Adipocyte (in vitro differentiated cells): ENCODE measurements at regions not wholly inside any gene's neighbourhood (a gene's known extent, or its start where the extent isn't known, plus 50 kb on each side); places are given as distances from the start of the nearest gene placed in this dataset.

Experiments
- DNase-seq: peaks from one replicate; pipeline ENCODE4 v3.0.0-alpha.2; 2015; ENCODE audit warnings: low read depth
- H3K27me3 ChIP-seq: replicated peaks from 2 replicates; pipeline ENCODE4 v1.7.0; 2013; ENCODE audit warnings: mild to moderate bottlenecking, low read length, moderate library complexity; ENCODE audit not compliant: control insufficient read depth, insufficient read depth
- H3K36me3 ChIP-seq: 2 replicates; pipeline ENCODE4 v1.7.0; 2013; ENCODE audit warnings: low read length, mild to moderate bottlenecking, moderate library complexity; ENCODE audit not compliant: control insufficient read depth, insufficient read depth, severe bottlenecking
- H3K4me1 ChIP-seq: 2 replicates; pipeline ENCODE4 v1.7.0; 2013; ENCODE audit warnings: mild to moderate bottlenecking, low read length, moderate library complexity; ENCODE audit not compliant: control insufficient read depth, insufficient read depth
- H3K4me3 ChIP-seq: 2 replicates; pipeline ENCODE4 v1.7.0; 2013; ENCODE audit warnings: mild to moderate bottlenecking, low read length, moderate library complexity
- H3K9ac ChIP-seq: 2 replicates; pipeline ENCODE4 v1.7.0; 2013; ENCODE audit warnings: mild to moderate bottlenecking, low read length, moderate library complexity
- H3K9me3 ChIP-seq: 2 replicates; pipeline ENCODE4 v1.7.0; 2013; ENCODE audit warnings: mild to moderate bottlenecking, low read length, moderate library complexity; ENCODE audit not compliant: control insufficient read depth

DNA sequence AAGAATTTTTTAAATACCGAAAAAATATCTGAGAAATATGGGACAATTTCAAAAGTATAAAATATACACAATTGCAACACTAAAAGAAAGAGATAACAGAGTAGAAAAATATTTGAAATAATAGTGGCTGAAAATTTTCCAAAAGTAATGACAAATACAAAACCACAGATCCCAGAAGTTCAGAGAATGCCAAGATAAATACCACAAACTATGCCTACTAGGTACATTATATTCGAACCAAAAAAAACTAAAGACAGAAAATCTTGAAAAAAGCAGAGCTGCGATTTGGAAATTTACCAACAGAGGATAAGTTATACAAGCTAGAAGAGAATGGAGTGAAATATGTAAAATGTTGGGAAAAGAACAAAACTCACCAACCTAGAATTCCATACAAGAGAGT lies 191.3 kb upstream of the ELAC2 start:
- Histone ChIP-seq H3K4me3 (no peak overlapping the region), H3K9ac (no peak overlapping the region), H3K4me1 (no peaks in the 10 kb centered on the region), H3K27me3 (peaks cover 14% of the 10 kb centered on the region), H3K9me3 (peaks cover 4% of the 10 kb centered on the region), H3K36me3 (no peaks in the 10 kb centered on the region)
- DNase-seq = peak; percentile 2

DNA sequence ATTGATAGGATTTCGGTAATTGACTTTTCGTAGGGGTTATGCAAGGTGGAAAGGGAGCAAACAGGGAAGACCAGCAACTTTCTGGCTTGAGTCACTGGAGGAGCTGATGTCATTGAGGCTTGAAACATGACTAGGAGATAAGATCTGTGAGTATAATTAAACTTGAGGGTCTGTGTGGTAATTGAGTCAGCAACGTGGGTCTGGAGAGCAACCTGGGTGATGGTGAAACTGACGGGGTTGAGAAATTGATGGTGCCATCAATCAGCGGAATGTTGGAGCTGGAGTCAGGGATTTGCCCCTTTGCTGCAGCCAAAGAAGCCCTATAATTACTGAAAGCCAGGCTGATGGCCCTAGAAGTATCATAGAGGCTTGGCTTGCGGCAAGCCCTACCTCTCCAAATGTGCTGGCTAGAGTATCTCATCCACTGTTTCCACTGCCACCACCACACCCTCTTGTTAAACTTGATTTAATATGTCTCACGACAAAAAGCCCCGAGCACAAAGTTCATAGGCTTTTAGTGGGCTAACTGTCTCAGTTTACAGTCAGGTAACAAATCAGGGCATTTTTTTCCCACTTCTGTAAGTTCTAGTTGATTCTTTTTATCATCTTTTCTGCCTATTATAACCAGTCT lies 186.9 kb upstream of the ELAC2 start:
- H3K27me3 ChIP-seq = peaks cover 22% of the 10 kb centered on the region
- H3K4me3 ChIP-seq = no peak overlapping the region
- H3K36me3 ChIP-seq = no peaks in the 10 kb centered on the region
- H3K9ac ChIP-seq = no peak overlapping the region
- no peak for DNase-seq
- no peaks in the 10 kb centered on the region for H3K4me1 ChIP-seq
- peaks cover 9% of the 10 kb centered on the region for H3K9me3 ChIP-seq

DNA sequence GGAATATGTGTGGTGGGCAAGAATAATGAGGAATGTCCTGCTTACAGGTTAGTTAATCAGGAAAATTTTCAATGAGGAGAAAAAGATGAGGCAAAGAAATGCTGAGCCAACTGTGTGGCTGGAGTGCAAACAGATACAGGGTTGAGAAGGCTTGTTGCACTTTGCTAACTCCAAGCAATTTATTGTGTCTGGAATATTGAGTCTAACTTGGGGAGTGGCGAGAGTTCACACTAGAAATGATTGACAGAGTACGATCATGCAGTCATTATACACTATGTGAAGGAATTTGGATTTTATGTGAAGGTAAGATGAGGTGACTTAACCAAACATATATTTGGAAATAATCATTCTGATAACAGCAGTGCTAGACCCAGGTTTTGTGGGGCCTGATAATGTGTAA lies 185.0 kb upstream of the ELAC2 start:
- H3K9ac ChIP-seq = no peak overlapping the region
- no peak overlapping the region for H3K4me3 ChIP-seq
- H3K4me1 ChIP-seq = no peaks in the 10 kb centered on the region
- H3K36me3 ChIP-seq = no peaks in the 10 kb centered on the region
- peaks cover 15% of the 10 kb centered on the region for H3K9me3 ChIP-seq
- H3K27me3 ChIP-seq = peaks cover 26% of the 10 kb centered on the region
- DNase-seq = no peak

DNA sequence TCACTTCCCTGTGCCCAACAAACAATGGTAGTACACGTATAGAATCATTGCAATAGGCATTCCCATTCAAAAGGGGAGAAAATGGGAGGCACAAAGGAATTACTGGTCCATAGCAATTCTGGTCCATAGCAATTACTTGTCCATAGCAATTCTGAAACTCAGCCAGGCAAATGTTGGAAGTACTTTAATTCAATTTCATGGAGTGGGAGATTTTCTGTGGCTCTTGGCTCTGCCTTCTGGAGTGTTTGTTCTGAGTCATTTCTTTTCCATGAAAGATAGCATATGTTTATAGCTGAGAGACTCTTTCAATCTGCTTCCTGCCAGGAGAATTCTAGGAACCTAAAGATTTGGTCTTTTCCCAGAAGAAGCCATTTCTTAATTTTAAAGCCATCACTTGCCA lies 182.8 kb upstream of the ELAC2 start:
- Histone ChIP-seq H3K9ac (no peak overlapping the region), H3K36me3 (no peaks in the 10 kb centered on the region), H3K4me1 (no peaks in the 10 kb centered on the region), H3K27me3 (peaks cover 22% of the 10 kb centered on the region), H3K4me3 (no peak overlapping the region), H3K9me3 (peaks cover 15% of the 10 kb centered on the region)
- DNase-seq = no peak

DNA sequence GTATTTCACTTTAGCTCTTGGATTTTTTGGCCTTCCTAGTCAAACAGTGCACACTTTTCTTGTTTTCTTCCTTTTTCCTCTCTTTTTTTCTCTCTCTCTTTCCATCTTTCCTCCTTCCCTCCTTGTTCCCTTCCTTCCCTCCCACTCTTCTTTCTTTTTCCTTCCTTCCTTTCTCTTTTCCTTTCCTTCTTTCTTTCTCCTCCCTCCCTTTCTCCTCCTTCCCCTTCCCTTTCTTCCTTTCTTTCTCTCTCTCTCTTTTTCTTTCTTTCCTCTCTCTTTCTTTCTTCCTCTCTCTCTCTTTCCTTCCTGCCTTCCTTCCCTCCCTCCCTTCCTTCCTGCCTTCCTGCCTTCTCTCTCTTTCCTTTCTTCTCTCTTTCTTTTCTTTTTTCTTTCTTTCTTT lies 181.6 kb upstream of the ELAC2 start:
- Histone ChIP-seq H3K4me1 (no peaks in the 10 kb centered on the region), H3K9me3 (peaks cover 18% of the 10 kb centered on the region), H3K27me3 (peaks cover 25% of the 10 kb centered on the region), H3K4me3 (no peak overlapping the region), H3K9ac (no peak overlapping the region), H3K36me3 (no peaks in the 10 kb centered on the region)
- DNase-seq = no peak

DNA sequence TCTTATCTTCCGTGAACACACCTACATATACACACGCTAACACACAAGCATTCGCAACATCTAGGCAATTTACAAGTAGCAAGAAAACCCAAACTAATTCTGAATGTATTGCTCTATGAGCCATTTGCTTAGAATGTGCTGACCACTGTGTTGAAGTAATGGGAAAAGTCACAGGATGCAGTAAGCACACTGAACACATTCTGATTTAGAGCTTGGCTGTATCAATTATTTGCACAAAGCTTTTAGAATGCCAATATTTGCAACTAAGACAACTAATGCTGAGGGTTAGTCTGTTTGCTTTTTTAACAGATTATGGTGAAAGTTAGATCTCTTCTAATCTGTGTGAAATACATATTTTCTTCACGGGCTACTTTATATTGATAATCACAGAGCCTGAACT lies 179.8 kb upstream of the ELAC2 start:
- Histone ChIP-seq H3K36me3 (no peaks in the 10 kb centered on the region), H3K9ac (no peak overlapping the region), H3K9me3 (peaks cover 18% of the 10 kb centered on the region), H3K4me1 (no peaks in the 10 kb centered on the region), H3K4me3 (no peak overlapping the region), H3K27me3 (peaks cover 31% of the 10 kb centered on the region)
- DNase-seq = no peak

DNA sequence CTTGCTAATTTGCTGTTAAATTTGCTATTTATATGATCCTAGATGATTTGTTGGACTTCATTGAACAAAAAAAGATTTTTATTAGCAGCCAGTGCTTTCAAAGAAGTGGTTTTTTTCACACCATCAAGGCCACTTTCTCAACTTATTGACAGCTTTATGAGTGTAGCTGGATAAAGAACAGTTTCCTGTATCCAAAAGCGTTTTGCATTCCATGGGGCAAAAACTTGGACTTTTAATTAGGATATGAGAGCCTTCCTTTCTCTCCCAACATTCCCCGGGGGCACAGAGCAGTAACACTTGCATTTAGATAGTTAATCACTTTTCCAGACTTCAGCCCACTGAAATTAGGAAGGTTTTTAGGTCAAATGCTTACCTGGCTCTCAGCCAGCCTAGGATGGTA lies 177.1 kb upstream of the ELAC2 start:
- Histone ChIP-seq H3K9ac (no peak overlapping the region), H3K9me3 (peaks cover 13% of the 10 kb centered on the region), H3K27me3 (peaks cover 31% of the 10 kb centered on the region), H3K36me3 (no peaks in the 10 kb centered on the region), H3K4me3 (no peak overlapping the region), H3K4me1 (no peaks in the 10 kb centered on the region)
- no peak for DNase-seq

DNA sequence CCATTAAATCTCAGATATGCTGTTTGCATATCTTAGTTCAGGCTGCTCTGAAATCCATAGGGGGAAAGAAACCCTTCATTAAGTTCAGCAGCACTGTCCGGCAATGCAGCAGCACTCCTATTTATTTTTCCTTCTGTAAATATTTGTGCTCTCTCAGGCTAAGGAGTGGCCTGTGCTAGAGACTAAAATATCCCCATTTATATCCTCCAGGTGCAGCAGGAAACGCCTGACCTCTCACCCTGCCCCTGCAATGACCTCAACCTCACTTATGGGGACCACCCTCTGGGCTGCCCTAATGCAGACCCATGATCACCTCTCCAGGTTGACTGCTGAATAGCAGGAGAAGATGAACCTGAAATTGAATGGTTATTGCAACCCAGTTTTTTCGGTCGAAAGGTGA lies 165.0 kb upstream of the ELAC2 start:
- DNase-seq = no peak
- H3K4me3 ChIP-seq = no peak overlapping the region
- no peaks in the 10 kb centered on the region for H3K4me1 ChIP-seq

DNA sequence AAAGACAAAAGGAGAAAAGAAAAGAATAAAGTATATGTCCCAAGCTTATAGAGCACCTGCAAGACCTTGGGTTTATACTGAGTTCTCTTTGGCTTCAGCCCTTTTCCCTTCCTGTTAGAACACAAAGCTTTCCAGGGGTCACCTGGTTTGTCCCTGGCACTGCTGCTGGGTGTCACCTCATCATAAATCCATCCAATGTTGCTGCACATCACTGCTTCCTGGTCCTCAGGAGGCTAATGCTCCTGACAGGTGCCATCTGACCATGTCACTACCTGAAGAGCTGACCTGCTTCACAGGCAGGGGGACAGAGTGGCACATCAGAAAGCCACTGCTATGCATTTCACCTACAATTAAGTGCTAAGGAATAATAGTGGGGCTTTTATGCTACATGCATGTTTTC lies 164.6 kb upstream of the ELAC2 start:
- no peaks in the 10 kb centered on the region for H3K36me3 ChIP-seq
- no peaks in the 10 kb centered on the region for H3K9me3 ChIP-seq
- no peak for DNase-seq
- H3K4me1 ChIP-seq = no peaks in the 10 kb centered on the region
- H3K9ac ChIP-seq = no peak overlapping the region
- H3K27me3 ChIP-seq = no peaks in the 10 kb centered on the region
- no peak overlapping the region for H3K4me3 ChIP-seq

More for the DNA sequence above, 165.0 kb upstream of the ELAC2 start:
- no peak overlapping the region for H3K9ac ChIP-seq
- no peaks in the 10 kb centered on the region for H3K9me3 ChIP-seq
- H3K36me3 ChIP-seq = no peaks in the 10 kb centered on the region
- H3K27me3 ChIP-seq = no peaks in the 10 kb centered on the region

DNA sequence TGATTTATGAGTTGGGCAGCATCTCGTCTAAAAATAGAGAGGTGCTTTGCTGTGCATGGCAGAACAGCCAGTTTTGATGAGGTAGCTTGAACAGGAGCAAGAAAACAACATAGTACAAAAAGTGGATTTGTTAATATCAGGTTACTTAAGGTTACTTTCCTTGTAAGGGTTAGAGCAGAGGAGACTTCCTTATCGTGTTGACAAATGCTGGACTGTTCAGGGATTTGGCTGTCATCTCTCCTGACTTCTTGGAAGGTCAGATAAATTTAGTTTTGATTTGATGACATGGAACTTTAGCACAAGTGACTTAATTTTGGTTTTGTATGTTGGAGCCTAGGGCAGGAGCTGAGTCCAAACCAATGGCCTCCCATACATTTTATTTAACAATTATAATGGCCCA lies 163.9 kb upstream of the ELAC2 start:
- H3K4me1 ChIP-seq = no peaks in the 10 kb centered on the region
- H3K27me3 ChIP-seq = no peaks in the 10 kb centered on the region
- H3K36me3 ChIP-seq = no peaks in the 10 kb centered on the region
- no peak overlapping the region for H3K9ac ChIP-seq
- DNase-seq = no peak
- no peak overlapping the region for H3K4me3 ChIP-seq
- H3K9me3 ChIP-seq = no peaks in the 10 kb centered on the region

DNA sequence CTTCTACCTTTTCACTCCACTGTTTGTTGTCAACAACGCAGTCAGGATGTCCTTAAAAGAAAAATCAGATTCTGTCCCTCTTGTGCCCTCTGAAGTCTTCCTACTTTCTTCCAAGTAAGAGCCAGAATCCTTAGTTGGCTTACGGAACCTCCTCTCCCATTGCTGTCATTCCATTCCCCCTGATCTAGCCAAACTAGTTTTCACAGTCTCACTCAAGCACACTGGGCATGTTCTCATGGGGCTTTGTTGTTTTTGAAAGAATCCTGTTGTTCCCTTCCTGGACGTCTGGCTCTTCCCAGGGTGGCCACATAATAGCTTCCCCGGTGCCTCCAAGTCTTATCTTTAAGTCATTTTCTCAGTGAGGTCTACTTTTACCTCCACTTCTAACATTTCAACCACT lies 158.6 kb upstream of the ELAC2 start:
- Histone ChIP-seq H3K27me3 (no peaks in the 10 kb centered on the region), H3K36me3 (no peaks in the 10 kb centered on the region), H3K9me3 (peaks cover 21% of the 10 kb centered on the region), H3K4me3 (no peak overlapping the region), H3K9ac (no peak overlapping the region), H3K4me1 (no peaks in the 10 kb centered on the region)
- no peak for DNase-seq

DNA sequence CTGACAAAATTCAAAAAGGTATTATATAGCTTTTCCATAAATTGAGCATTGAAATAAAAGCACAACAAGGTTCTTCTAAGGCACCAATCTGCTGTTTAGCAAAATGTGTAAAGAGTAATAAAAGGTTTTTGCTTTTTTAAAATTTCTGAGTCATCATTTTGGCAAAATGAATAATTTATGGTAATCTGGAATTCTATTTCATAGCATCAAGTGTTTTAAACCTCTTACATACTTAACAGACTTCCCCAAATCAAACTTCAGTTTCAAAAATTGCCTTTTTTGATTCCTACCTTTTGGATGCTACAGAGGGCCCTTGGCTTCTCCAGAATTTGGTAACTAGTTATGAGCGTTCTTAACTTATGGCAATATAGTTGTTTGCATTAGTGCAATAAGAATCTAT lies 154.0 kb upstream of the ELAC2 start:
- Histone ChIP-seq H3K4me3 (no peak overlapping the region), H3K27me3 (no peaks in the 10 kb centered on the region), H3K4me1 (no peaks in the 10 kb centered on the region), H3K9ac (no peak overlapping the region), H3K36me3 (no peaks in the 10 kb centered on the region), H3K9me3 (peaks cover 44% of the 10 kb centered on the region)
- DNase-seq = no peak
